GM21786 (cell line): ENCODE measurements at regions not wholly inside any gene's neighbourhood (a gene's known extent, or its start where the extent isn't known, plus 50 kb on each side); places are given as distances from the start of the nearest gene placed in this dataset.

ENCODE experiments used
- ATAC-seq: cut with Tn5 transposase; IDR thresholded peaks from one replicate; pipeline ENCODE4 v1.9.1; 2021; ENCODE audit not compliant: unreplicated experiment

GRCh38 chr5:6868171-6868570 lies 154.9 kb downstream of the TENT4A start:
- no peak for ATAC-seq

DNA sequence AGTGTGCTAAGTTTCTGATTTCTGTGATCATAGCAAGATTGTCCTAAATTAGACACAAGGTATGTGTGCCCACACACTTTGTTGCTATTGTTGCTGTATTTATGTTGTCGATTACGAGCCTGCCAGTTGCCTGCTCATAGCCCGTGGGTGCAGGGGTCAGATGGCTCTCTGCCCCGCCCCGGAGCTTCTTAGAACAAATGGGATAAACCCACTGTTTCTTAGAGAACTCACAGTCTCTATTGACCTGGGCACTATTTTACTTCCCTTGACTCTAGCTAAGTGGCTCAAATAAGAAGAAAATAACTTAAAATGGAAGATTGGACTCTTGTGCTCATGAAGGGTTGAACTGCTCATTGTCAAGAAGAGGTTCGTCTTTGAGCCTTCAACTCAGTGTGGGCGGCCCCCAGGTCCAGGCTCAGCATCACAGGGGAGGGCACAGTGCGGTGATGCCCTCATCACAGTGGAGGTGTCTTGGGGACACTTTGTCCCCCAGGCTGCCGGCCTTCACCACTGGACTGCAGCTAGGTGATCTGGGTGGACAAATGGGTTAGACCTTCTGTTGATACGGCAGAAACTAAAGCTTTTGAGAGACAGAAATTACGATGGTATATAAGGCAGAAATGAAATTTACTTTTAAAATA lies 155.5 kb downstream of the TENT4A start:
- no peak for ATAC-seq

DNA sequence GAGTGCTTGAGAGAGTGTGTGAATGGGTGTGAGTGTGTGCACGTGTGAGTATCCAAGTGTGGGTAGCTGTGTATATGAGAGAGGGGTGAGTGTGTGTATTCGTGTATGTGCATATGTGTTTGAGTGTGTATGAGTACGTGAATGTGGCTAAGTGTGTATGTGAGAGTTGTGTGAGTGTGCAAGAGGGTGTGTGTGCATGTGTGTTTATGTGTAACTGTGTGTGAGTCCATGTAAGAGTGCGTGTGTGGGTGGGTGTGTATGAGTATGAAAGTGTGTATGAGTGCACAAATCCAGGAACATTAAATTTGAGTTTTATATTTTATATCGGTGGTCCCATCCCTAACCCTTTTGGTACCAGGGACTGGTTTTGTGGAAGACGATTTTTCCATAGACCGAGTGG lies 156.4 kb downstream of the TENT4A start:
- no peak for ATAC-seq

- ATAC-seq = no peak
Observed at GRCh38 chr5:6872441-6873160, 159.4 kb downstream of the TENT4A start.

GRCh38 chr5:6873359-6873758 lies 160.1 kb downstream of the TENT4A start:
- ATAC-seq = no peak

- ATAC-seq = no peak
Observed at GRCh38 chr5:6875376-6875775, 162.1 kb downstream of the TENT4A start.

- no peak for ATAC-seq
Observed at GRCh38 chr5:6877986-6878828, 165.0 kb downstream of the TENT4A start.

DNA sequence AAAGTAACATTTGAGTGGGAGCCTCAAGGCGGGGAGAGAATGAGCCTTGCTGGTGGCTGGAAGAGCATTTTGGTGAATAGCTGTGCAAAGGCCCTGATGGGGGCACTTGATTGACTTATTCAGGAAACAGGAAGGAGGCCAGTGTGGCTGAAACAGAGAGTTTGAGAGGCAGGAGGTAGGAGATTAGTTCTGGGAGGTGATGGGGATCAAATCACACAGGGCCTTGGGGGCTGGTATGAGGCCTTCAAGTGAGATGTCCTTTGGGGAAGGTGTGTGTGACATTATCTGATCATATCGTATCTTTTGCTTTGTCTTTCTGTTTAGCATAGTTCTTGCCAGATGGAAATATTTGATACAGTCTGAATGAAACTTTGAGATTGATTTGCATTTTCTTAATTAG lies 172.3 kb downstream of the TENT4A start:
- no peak for ATAC-seq

GRCh38 chr5:6886866-6887265 lies 173.6 kb downstream of the TENT4A start:
- no peak for ATAC-seq

GRCh38 chr5:6889030-6889429 lies 175.8 kb downstream of the TENT4A start:
- ATAC-seq = no peak

DNA sequence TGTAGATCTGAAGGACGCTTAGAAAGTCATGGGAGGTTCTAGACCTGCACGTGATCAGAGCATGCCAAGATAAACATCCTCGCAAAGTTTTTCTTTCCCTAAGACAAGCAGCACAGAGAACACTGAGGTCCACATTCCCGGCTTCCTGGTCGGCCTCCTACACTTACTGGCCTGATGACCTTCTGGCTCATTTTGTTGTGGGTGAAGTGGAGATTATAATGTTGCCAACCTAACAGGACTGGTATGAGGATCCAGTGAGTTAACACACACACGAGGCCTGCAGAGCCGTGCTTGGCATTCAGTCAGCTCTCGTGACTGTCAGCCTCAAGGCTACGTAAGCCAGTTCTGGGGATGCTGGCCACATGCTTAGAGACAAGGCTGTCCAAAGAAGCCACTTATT lies 186.0 kb downstream of the TENT4A start:
- no peak for ATAC-seq

- no peak for ATAC-seq
Observed at GRCh38 chr5:6900247-6901227, 187.3 kb downstream of the TENT4A start.

DNA sequence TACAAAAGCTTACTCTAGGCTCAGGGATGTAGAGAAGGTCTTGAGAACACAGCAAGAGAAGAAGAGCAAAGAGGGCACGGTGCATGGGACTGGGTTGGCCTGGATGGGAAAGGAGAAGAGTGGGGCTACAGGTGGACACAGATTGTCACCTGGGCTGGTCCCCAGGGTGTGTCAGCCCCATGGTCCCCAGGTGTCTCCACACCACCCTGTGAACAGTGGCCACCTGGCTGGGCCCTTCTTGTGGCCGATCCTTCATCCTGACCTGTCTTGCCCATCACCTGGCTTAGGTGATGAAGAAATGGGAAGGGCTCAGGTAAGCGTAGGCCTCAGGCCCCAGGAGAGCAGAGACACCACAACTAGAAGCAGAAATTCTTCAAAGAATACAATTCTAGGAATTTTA lies 188.9 kb downstream of the TENT4A start:
- no peak for ATAC-seq

- ATAC-seq = no peak
Observed at GRCh38 chr5:6902597-6902996, 189.4 kb downstream of the TENT4A start.

DNA sequence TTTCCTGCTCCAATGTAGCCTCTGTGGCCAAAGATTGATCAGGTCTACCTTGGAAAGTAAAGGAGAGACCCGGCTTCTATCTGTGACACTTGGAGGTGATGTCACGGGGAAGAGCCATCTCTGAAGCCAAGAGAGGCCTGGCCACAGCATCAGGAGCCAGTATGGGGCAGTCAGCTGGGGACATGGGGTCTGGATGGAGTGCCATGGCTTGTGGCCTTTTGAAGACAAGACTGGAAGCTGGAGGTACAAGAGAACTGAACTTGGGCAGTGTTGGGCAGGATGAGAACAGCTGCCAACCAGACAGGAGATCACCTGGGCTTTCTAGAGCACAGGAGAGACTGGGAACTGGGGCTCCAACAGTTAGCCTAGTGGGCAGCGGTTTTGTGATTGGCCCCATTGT lies 190.7 kb downstream of the TENT4A start:
- ATAC-seq = no peak

DNA sequence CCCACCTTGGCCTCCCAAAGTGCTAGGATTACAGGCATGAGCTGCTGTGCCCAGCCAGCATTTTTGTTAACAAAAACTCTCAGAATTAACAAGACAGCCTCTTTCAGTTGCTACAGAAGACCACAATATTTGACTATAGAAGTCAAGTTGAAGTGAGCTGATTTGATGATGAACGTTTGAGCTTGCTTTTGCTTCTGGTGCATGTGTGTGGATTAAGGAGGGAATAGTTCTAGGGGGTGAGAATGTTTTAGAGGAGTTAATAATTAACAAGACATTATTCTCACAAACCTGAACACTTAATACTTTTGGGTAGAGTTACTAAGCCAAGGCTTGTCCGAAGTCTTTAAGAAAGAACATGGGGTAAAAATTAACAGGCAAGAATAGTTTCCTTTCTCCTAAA lies 191.6 kb downstream of the TENT4A start:
- ATAC-seq = no peak

DNA sequence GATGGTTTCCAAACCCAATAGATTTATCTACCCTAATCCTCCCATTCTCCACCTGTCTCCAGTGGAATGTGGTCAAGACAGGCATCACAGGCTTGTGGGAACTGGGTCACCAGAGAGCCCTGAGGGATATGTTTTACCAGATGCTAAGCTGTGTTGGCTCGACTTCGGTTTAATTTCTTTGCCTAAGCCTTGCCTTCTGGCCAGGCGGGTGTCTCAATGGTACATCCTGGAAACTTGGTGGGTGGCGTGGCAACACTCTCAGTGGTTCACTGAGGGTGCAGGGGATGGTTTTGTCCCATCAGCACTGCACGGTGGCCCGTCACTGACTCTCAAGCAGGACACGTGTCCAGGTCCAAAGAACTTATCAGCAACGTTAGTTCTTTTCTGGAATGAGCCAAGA lies 192.2 kb downstream of the TENT4A start:
- ATAC-seq = no peak

DNA sequence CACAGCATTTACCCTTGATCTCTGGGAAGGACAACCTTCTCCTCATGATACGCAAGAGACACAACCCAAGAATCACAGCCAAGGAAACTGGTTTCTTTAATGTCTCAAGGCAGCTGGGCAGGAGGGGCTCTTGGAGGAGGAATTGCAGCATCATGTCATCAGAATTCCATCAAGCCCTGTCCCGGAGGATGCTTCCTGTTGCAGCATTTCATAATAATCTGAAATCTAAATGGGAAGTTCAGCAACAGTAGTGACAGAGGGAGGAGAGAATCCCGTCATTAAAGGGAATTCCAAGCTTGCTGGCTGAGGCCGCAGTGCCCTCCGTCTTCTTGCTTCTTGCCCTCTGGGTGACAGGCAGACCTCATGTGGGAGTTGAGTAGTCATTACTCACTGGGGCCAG lies 192.7 kb downstream of the TENT4A start:
- ATAC-seq = no peak

- no peak for ATAC-seq
Observed at GRCh38 chr5:6907320-6907918, 194.2 kb downstream of the TENT4A start.

GRCh38 chr5:6909901-6910300 lies 196.7 kb downstream of the TENT4A start:
- no peak for ATAC-seq
